A549 (cell line): ENCODE measurements at regions not wholly inside any gene's neighbourhood (a gene's known extent, or its start where the extent isn't known, plus 50 kb on each side); places are given as distances from the start of the nearest gene placed in this dataset.

ENCODE experiments used
- CHD2 ChIP-seq: fragments of 150-350 bp; IDR thresholded peaks from 2 replicates; pipeline ENCODE4 v1.6.1; 2014; ENCODE audit warnings: low read length; ENCODE audit not compliant: partially characterized antibody
- EHMT2 ChIP-seq: fragments of 200-600 bp; sonication (generic); IDR thresholded peaks from 2 replicates; pipeline ENCODE4 v1.6.1; 2016; ENCODE audit warnings: antibody characterized with exemption, low read depth, mild to moderate bottlenecking, moderate library complexity
- HOXA7 ChIP-seq: fragments of 250-450 bp; sonication (Bioruptor Pico); IDR thresholded peaks from 2 replicates; pipeline ENCODE4 v1.5.0; 2020; ENCODE audit warnings: mild to moderate bottlenecking, moderate library complexity
- POLR2A ChIP-seq: IDR thresholded peaks from 2 replicates; pipeline ENCODE4 v1.6.1; 2012; ENCODE audit warnings: mild to moderate bottlenecking, low read length
- POLR2AphosphoS2 ChIP-seq: conservative IDR thresholded peaks from 2 replicates; pipeline ENCODE4 v1.6.1; 2012; ENCODE audit warnings: low read length, improper control_type of control experiment, inconsistent platforms
- RCOR1 ChIP-seq: fragments of 150-350 bp; IDR thresholded peaks from 2 replicates; pipeline ENCODE4 v1.6.1; 2014; ENCODE audit warnings: antibody characterized with exemption, low read length, low read depth
- TF ChIP-seq, protein P1 (sequence below): fragments of >200 bp; sonication (Bioruptor Twin); formaldehyde crosslinking; IDR thresholded peaks from 3 replicates; pipeline ENCODE4 v1.5.1; 2016
- TF ChIP-seq, protein P2 (sequence below): fragments of 450-650 bp; IDR thresholded peaks from 2 replicates; pipeline ENCODE4 v1.6.1; 2014; ENCODE audit warnings: antibody characterized with exemption
- TF ChIP-seq, protein P3 (sequence below): fragments of 200-600 bp; sonication (generic); IDR thresholded peaks from 2 replicates; pipeline ENCODE4 v1.6.1; 2016; ENCODE audit warnings: antibody characterized with exemption, mild to moderate bottlenecking, moderate library complexity

DNA sequence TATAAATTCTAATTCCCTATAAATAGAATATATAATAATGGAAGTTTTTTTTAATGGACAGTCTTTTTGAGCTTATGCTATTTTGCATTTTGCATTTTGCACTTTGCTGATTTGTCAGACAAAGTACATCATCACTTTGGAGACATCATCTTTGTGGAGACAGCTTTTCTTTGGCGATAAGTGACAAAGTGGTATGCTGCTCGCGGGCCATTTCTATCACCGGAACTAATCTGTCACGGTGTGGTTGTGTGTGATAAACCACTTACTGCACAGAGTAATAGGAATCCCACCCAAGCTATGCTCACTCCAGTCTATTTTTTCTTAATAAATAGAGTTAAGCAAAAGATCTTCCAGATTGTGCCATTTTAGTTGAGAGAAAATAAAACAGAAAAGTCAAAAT is 133.1 kb downstream of the MACIR start:
- TF ChIP-seq, protein P1, sequence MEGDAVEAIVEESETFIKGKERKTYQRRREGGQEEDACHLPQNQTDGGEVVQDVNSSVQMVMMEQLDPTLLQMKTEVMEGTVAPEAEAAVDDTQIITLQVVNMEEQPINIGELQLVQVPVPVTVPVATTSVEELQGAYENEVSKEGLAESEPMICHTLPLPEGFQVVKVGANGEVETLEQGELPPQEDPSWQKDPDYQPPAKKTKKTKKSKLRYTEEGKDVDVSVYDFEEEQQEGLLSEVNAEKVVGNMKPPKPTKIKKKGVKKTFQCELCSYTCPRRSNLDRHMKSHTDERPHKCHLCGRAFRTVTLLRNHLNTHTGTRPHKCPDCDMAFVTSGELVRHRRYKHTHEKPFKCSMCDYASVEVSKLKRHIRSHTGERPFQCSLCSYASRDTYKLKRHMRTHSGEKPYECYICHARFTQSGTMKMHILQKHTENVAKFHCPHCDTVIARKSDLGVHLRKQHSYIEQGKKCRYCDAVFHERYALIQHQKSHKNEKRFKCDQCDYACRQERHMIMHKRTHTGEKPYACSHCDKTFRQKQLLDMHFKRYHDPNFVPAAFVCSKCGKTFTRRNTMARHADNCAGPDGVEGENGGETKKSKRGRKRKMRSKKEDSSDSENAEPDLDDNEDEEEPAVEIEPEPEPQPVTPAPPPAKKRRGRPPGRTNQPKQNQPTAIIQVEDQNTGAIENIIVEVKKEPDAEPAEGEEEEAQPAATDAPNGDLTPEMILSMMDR: no peak
- TF ChIP-seq CHD2: no peak
- TF ChIP-seq EHMT2: no peak
- TF ChIP-seq POLR2A: no peak
- TF ChIP-seq, protein P2, sequence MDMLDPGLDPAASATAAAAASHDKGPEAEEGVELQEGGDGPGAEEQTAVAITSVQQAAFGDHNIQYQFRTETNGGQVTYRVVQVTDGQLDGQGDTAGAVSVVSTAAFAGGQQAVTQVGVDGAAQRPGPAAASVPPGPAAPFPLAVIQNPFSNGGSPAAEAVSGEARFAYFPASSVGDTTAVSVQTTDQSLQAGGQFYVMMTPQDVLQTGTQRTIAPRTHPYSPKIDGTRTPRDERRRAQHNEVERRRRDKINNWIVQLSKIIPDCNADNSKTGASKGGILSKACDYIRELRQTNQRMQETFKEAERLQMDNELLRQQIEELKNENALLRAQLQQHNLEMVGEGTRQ: no peak
- TF ChIP-seq HOXA7 (CRISPR knock-in tag): no peak
- no peak for TF ChIP-seq RCOR1
- no peak for TF ChIP-seq POLR2AphosphoS2
- TF ChIP-seq, protein P3, sequence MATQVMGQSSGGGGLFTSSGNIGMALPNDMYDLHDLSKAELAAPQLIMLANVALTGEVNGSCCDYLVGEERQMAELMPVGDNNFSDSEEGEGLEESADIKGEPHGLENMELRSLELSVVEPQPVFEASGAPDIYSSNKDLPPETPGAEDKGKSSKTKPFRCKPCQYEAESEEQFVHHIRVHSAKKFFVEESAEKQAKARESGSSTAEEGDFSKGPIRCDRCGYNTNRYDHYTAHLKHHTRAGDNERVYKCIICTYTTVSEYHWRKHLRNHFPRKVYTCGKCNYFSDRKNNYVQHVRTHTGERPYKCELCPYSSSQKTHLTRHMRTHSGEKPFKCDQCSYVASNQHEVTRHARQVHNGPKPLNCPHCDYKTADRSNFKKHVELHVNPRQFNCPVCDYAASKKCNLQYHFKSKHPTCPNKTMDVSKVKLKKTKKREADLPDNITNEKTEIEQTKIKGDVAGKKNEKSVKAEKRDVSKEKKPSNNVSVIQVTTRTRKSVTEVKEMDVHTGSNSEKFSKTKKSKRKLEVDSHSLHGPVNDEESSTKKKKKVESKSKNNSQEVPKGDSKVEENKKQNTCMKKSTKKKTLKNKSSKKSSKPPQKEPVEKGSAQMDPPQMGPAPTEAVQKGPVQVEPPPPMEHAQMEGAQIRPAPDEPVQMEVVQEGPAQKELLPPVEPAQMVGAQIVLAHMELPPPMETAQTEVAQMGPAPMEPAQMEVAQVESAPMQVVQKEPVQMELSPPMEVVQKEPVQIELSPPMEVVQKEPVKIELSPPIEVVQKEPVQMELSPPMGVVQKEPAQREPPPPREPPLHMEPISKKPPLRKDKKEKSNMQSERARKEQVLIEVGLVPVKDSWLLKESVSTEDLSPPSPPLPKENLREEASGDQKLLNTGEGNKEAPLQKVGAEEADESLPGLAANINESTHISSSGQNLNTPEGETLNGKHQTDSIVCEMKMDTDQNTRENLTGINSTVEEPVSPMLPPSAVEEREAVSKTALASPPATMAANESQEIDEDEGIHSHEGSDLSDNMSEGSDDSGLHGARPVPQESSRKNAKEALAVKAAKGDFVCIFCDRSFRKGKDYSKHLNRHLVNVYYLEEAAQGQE: no peak
